KMS-11 (cell line): ENCODE measurements at regions not wholly inside any gene's neighbourhood (a gene's known extent, or its start where the extent isn't known, plus 50 kb on each side); places are given as distances from the start of the nearest gene placed in this dataset.

Experiments
- H2AFZ ChIP-seq: fragments of 200-600 bp; sonication (generic); 2 replicates; pipeline ENCODE4 v1.6.1; 2016; ENCODE audit warnings: antibody characterized with exemption, mixed run types, low read depth
- H3K27ac ChIP-seq: fragments of 200-600 bp; sonication (generic); 2 replicates; pipeline ENCODE4 v1.6.1; 2016; ENCODE audit warnings: mild to moderate bottlenecking, mixed run types
- H3K27me3 ChIP-seq: fragments of 200-600 bp; sonication (generic); 2 replicates; pipeline ENCODE4 v1.6.1; 2017; ENCODE audit warnings: mild to moderate bottlenecking, low read depth, mixed run types, moderate library complexity; ENCODE audit not compliant: insufficient read depth
- H3K36me3 ChIP-seq: fragments of 200-600 bp; sonication (generic); 2 replicates; pipeline ENCODE4 v1.6.1; 2017; ENCODE audit warnings: mild to moderate bottlenecking, mixed run types; ENCODE audit not compliant: insufficient read depth
- H3K4me1 ChIP-seq: fragments of 200-600 bp; sonication (generic); 2 replicates; pipeline ENCODE4 v1.6.1; 2016; ENCODE audit warnings: mild to moderate bottlenecking, low read depth, mixed run types; ENCODE audit not compliant: poor library complexity, severe bottlenecking
- H3K4me2 ChIP-seq: fragments of 200-600 bp; sonication (generic); 2 replicates; pipeline ENCODE4 v1.7.0; 2016; ENCODE audit warnings: mild to moderate bottlenecking, mixed run types
- H3K4me3 ChIP-seq: fragments of 200-600 bp; sonication (generic); IDR thresholded peaks from 2 replicates; pipeline ENCODE4 v1.6.1; 2017; ENCODE audit warnings: low read depth, low read length, mixed read lengths; ENCODE audit not compliant: insufficient read depth
- H3K79me2 ChIP-seq: fragments of 200-600 bp; sonication (generic); 2 replicates; pipeline ENCODE4 v1.6.1; 2016; ENCODE audit warnings: low read depth, mixed run types; ENCODE audit not compliant: insufficient read depth
- H3K9ac ChIP-seq: fragments of 200-600 bp; sonication (generic); 2 replicates; pipeline ENCODE4 v1.6.1; 2016; ENCODE audit warnings: mild to moderate bottlenecking, mixed run types
- H4K20me1 ChIP-seq: fragments of 200-600 bp; sonication (generic); 2 replicates; pipeline ENCODE4 v1.6.1; 2016; ENCODE audit warnings: mild to moderate bottlenecking, mixed run types; ENCODE audit not compliant: insufficient read depth
- CTCF ChIP-seq: fragments of 200-600 bp; sonication (generic); conservative IDR thresholded peaks from 2 replicates; pipeline ENCODE4 v1.6.1; 2017; ENCODE audit warnings: low read depth, mild to moderate bottlenecking, antibody characterized with exemption, low read length, moderate library complexity, mixed read lengths

GRCh38 chr2:34003795-34004194, 404.7 kb upstream of the FAM98A start:
- TF ChIP-seq CTCF, result no peak
- no peaks in the 10 kb centered on the region for H4K20me1 ChIP-seq
- H3K9ac ChIP-seq, result no peak overlapping the region
- H3K79me2 ChIP-seq, result no peaks in the 10 kb centered on the region
- H3K4me3 ChIP-seq, result no peak overlapping the region
- no peak overlapping the region for H2AFZ ChIP-seq
- H3K4me1 ChIP-seq, result peaks cover 5% of the 10 kb centered on the region
- no peak overlapping the region for H3K27ac ChIP-seq
- H3K27me3 ChIP-seq, result no peaks in the 10 kb centered on the region
- H3K4me2 ChIP-seq, result no peak overlapping the region
- H3K36me3 ChIP-seq, result no peaks in the 10 kb centered on the region

GRCh38 chr2:34001557-34001956, 402.5 kb upstream of the FAM98A start:
- Histone ChIP-seq H3K36me3 (no peaks in the 10 kb centered on the region), H3K4me3 (no peak overlapping the region), H2AFZ (no peak overlapping the region), H4K20me1 (no peaks in the 10 kb centered on the region), H3K4me1 (peaks cover 5% of the 10 kb centered on the region), H3K9ac (no peak overlapping the region), H3K27me3 (no peaks in the 10 kb centered on the region), H3K79me2 (no peaks in the 10 kb centered on the region), H3K4me2 (no peak overlapping the region), H3K27ac (no peak overlapping the region)
- no peak for TF ChIP-seq CTCF

GRCh38 chr2:33984131-33984530, 385.0 kb upstream of the FAM98A start:
- no peaks in the 10 kb centered on the region for H4K20me1 ChIP-seq
- no peak overlapping the region for H3K27ac ChIP-seq
- no peak overlapping the region for H3K9ac ChIP-seq
- H2AFZ ChIP-seq, result no peak overlapping the region
- H3K4me2 ChIP-seq, result no peak overlapping the region
- no peak overlapping the region for H3K4me3 ChIP-seq
- no peaks in the 10 kb centered on the region for H3K4me1 ChIP-seq
- no peaks in the 10 kb centered on the region for H3K79me2 ChIP-seq
- H3K36me3 ChIP-seq, result no peaks in the 10 kb centered on the region
- H3K27me3 ChIP-seq, result no peaks in the 10 kb centered on the region
- TF ChIP-seq CTCF, result no peak

GRCh38 chr2:33978471-33978870, 379.4 kb upstream of the FAM98A start:
- no peak overlapping the region for H3K9ac ChIP-seq
- no peak for TF ChIP-seq CTCF
- no peaks in the 10 kb centered on the region for H4K20me1 ChIP-seq
- no peak overlapping the region for H3K27ac ChIP-seq
- H3K27me3 ChIP-seq, result no peaks in the 10 kb centered on the region
- no peak overlapping the region for H2AFZ ChIP-seq
- no peaks in the 10 kb centered on the region for H3K36me3 ChIP-seq
- H3K4me1 ChIP-seq, result peaks cover 9% of the 10 kb centered on the region
- no peak overlapping the region for H3K4me3 ChIP-seq
- H3K79me2 ChIP-seq, result no peaks in the 10 kb centered on the region
- no peak overlapping the region for H3K4me2 ChIP-seq

GRCh38 chr2:33975498-33975897, 376.4 kb upstream of the FAM98A start:
- H3K4me2 ChIP-seq, result no peak overlapping the region
- no peak overlapping the region for H3K27ac ChIP-seq
- no peaks in the 10 kb centered on the region for H3K36me3 ChIP-seq
- no peaks in the 10 kb centered on the region for H3K79me2 ChIP-seq
- H3K4me3 ChIP-seq, result no peak overlapping the region
- no peak for TF ChIP-seq CTCF
- no peak overlapping the region for H3K9ac ChIP-seq
- no peaks in the 10 kb centered on the region for H3K27me3 ChIP-seq
- peaks cover 9% of the 10 kb centered on the region for H3K4me1 ChIP-seq
- no peaks in the 10 kb centered on the region for H4K20me1 ChIP-seq
- no peak overlapping the region for H2AFZ ChIP-seq
